ENCODE measurements at regions not wholly inside any gene's neighbourhood (a gene's known extent, or its start where the extent isn't known, plus 50 kb on each side); places are given as distances from the start of the nearest gene placed in this dataset.
"Not testable (repeated sequence)": the region's sequence is repeated elsewhere in the genome, so short reads cannot be mapped to it uniquely, and the experiment has no call there.

GRCh38 chr10:111267673-111268072 lies 190.8 kb downstream of the ADRA2A start:
- DNase-seq, result no peak

- no peak for DNase-seq
These were observed 196.4 kb downstream of the ADRA2A start for GRCh38 chr10:111273235-111273634.

GRCh38 chr10:111273635-111274034 lies 196.8 kb downstream of the ADRA2A start:
- no peak for DNase-seq

GRCh38 chr10:111275091-111275490 lies 198.3 kb downstream of the ADRA2A start:
- DNase-seq, result no peak

- no peak for DNase-seq
These were observed 200.8 kb downstream of the ADRA2A start for GRCh38 chr10:111277661-111278060.

- DNase-seq, result no peak
These were observed 201.4 kb downstream of the ADRA2A start for GRCh38 chr10:111278266-111278665.

- DNase-seq, result no peak
These were observed 204.7 kb downstream of the ADRA2A start for GRCh38 chr10:111281516-111281915.

- DNase-seq, result no peak
These were observed 212.6 kb downstream of the ADRA2A start for GRCh38 chr10:111289461-111289860.

GRCh38 chr10:111290649-111291048 lies 213.8 kb downstream of the ADRA2A start:
- no peak for DNase-seq

- no peak for DNase-seq
These were observed 219.0 kb downstream of the ADRA2A start for GRCh38 chr10:111295788-111296187.

- no peak for DNase-seq
These were observed 220.6 kb downstream of the ADRA2A start for GRCh38 chr10:111297351-111297848.

- DNase-seq, result no peak
These were observed 221.2 kb downstream of the ADRA2A start for GRCh38 chr10:111298031-111298430.

GRCh38 chr10:111299037-111299436 lies 222.2 kb downstream of the ADRA2A start:
- no peak for DNase-seq

- no peak for DNase-seq
These were observed 227.1 kb downstream of the ADRA2A start for GRCh38 chr10:111303887-111304286.

GRCh38 chr10:111316722-111317212 lies 239.9 kb downstream of the ADRA2A start:
- DNase-seq, result no peak

- DNase-seq, result no peak
These were observed 243.0 kb downstream of the ADRA2A start for GRCh38 chr10:111319866-111320265.

GRCh38 chr10:111323389-111323966 lies 246.6 kb downstream of the ADRA2A start:
- DNase-seq, result no peak

- DNase-seq, result not testable (repeated sequence)
These were observed 255.3 kb downstream of the ADRA2A start for GRCh38 chr10:111332174-111332573.

- no peak for DNase-seq
These were observed 259.0 kb downstream of the ADRA2A start for GRCh38 chr10:111335826-111336225.

GRCh38 chr10:111338035-111338434 lies 261.2 kb downstream of the ADRA2A start:
- DNase-seq, result no peak

- no peak for DNase-seq
These were observed 262.0 kb downstream of the ADRA2A start for GRCh38 chr10:111338805-111339204.

GRCh38 chr10:111344804-111345203 lies 268.0 kb downstream of the ADRA2A start:
- DNase-seq, result no peak

GRCh38 chr10:111347386-111348013 lies 270.7 kb downstream of the ADRA2A start:
- no peak for DNase-seq

- DNase-seq, result no peak
These were observed 271.2 kb downstream of the ADRA2A start for GRCh38 chr10:111348076-111348475.

- DNase-seq, result no peak
These were observed 278.0 kb downstream of the ADRA2A start for GRCh38 chr10:111354859-111355258.
